SK-N-SH (cell line): ENCODE measurements at regions not wholly inside any gene's neighbourhood (a gene's known extent, or its start where the extent isn't known, plus 50 kb on each side); places are given as distances from the start of the nearest gene placed in this dataset.

ENCODE experiments used
- MEF2A ChIP-seq: IDR thresholded peaks from 2 replicates; pipeline ENCODE4 v1.4.0; 2012; ENCODE audit warnings: low read depth, borderline replicate concordance
- MXI1 ChIP-seq: IDR thresholded peaks from 2 replicates; pipeline ENCODE4 v1.6.1; 2012; ENCODE audit warnings: mild to moderate bottlenecking, low read depth, low read length, improper control_type of control experiment
- POLR2AphosphoS5 ChIP-seq: IDR thresholded peaks from 2 replicates; pipeline ENCODE4 v1.6.1; 2012; ENCODE audit warnings: low read depth, low read length
- RAD21 ChIP-seq: IDR thresholded peaks from 2 replicates; pipeline ENCODE4 v1.6.1; 2012; ENCODE audit warnings: mild to moderate bottlenecking, low read length
- TEAD4 ChIP-seq: IDR thresholded peaks from 2 replicates; pipeline ENCODE4 v1.4.0; 2012; ENCODE audit warnings: mild to moderate bottlenecking, borderline replicate concordance; ENCODE audit not compliant: insufficient read depth
- TF ChIP-seq, protein P1 (sequence below): IDR thresholded peaks from 2 replicates; pipeline ENCODE4 v1.6.1; 2012; ENCODE audit warnings: mild to moderate bottlenecking, low read depth, low read length, moderate library complexity
- TF ChIP-seq, protein P2 (sequence below): fragments of 200-600 bp; sonication (generic); IDR thresholded peaks from 2 replicates; pipeline ENCODE4 v1.6.1; 2017; ENCODE audit warnings: antibody characterized with exemption, mild to moderate bottlenecking, moderate library complexity
- TF ChIP-seq, protein P3 (sequence below): IDR thresholded peaks from 2 replicates; pipeline ENCODE4 v1.4.0; 2012; ENCODE audit warnings: low read depth, borderline replicate concordance

DNA sequence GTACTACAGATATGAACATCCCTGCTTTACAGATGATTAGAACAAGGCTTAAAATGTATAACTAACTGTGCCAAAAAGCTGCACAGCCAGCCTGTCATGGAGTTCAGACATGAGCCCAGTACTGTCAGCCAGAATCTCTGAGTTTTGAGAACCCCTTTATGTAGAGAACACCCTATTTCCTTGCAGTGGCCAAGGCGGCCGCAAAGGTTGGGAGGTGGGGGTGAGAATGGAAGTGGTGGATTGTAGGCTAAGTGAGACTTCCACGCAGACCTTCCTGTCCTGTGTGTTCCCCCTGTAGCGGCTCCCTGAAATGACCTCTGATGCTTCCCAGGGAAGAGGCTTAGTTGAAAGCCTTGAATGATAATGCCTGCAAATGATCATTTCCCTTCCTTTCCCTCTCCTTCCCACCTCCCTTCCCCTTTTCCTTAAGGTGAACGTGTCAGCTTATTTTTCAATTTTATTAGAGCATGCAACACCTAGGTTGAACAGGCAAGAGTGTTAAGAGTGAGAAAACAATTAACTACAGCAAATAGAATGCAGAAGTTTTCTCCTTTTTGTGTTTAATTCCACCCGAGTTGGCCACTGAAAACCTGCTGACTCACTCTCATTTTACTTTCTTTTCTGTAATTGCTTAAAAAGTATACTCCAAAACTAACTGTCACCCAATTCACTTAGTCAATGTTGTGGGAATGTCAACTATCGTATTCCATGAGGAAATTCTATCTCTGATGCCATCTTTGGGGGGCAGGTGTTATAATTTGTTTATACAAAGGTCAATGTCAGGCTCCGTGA, 167.0 kb upstream of the EDNRB start:
- TF ChIP-seq, protein P1, sequence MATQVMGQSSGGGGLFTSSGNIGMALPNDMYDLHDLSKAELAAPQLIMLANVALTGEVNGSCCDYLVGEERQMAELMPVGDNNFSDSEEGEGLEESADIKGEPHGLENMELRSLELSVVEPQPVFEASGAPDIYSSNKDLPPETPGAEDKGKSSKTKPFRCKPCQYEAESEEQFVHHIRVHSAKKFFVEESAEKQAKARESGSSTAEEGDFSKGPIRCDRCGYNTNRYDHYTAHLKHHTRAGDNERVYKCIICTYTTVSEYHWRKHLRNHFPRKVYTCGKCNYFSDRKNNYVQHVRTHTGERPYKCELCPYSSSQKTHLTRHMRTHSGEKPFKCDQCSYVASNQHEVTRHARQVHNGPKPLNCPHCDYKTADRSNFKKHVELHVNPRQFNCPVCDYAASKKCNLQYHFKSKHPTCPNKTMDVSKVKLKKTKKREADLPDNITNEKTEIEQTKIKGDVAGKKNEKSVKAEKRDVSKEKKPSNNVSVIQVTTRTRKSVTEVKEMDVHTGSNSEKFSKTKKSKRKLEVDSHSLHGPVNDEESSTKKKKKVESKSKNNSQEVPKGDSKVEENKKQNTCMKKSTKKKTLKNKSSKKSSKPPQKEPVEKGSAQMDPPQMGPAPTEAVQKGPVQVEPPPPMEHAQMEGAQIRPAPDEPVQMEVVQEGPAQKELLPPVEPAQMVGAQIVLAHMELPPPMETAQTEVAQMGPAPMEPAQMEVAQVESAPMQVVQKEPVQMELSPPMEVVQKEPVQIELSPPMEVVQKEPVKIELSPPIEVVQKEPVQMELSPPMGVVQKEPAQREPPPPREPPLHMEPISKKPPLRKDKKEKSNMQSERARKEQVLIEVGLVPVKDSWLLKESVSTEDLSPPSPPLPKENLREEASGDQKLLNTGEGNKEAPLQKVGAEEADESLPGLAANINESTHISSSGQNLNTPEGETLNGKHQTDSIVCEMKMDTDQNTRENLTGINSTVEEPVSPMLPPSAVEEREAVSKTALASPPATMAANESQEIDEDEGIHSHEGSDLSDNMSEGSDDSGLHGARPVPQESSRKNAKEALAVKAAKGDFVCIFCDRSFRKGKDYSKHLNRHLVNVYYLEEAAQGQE, result no peak
- no peak for TF ChIP-seq RAD21
- TF ChIP-seq, protein P2, sequence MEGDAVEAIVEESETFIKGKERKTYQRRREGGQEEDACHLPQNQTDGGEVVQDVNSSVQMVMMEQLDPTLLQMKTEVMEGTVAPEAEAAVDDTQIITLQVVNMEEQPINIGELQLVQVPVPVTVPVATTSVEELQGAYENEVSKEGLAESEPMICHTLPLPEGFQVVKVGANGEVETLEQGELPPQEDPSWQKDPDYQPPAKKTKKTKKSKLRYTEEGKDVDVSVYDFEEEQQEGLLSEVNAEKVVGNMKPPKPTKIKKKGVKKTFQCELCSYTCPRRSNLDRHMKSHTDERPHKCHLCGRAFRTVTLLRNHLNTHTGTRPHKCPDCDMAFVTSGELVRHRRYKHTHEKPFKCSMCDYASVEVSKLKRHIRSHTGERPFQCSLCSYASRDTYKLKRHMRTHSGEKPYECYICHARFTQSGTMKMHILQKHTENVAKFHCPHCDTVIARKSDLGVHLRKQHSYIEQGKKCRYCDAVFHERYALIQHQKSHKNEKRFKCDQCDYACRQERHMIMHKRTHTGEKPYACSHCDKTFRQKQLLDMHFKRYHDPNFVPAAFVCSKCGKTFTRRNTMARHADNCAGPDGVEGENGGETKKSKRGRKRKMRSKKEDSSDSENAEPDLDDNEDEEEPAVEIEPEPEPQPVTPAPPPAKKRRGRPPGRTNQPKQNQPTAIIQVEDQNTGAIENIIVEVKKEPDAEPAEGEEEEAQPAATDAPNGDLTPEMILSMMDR, result no peak
- no peak for TF ChIP-seq TEAD4
- TF ChIP-seq, protein P3, sequence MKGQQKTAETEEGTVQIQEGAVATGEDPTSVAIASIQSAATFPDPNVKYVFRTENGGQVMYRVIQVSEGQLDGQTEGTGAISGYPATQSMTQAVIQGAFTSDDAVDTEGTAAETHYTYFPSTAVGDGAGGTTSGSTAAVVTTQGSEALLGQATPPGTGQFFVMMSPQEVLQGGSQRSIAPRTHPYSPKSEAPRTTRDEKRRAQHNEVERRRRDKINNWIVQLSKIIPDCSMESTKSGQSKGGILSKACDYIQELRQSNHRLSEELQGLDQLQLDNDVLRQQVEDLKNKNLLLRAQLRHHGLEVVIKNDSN, result no peak
- TF ChIP-seq POLR2AphosphoS5, result no peak
- TF ChIP-seq MXI1, result no peak
- no peak for TF ChIP-seq MEF2A
